NOMO-1 (cell line): ENCODE measurements at regions not wholly inside any gene's neighbourhood (a gene's known extent, or its start where the extent isn't known, plus 50 kb on each side); places are given as distances from the start of the nearest gene placed in this dataset.

ENCODE experiments used
- DNase-seq, 2 experiments: peaks; one replicate each; lab custom pipeline; 2025; ENCODE audit not compliant: unreplicated experiment in 2 of 2; lab: John Stamatoyannopoulos, UW

DNA sequence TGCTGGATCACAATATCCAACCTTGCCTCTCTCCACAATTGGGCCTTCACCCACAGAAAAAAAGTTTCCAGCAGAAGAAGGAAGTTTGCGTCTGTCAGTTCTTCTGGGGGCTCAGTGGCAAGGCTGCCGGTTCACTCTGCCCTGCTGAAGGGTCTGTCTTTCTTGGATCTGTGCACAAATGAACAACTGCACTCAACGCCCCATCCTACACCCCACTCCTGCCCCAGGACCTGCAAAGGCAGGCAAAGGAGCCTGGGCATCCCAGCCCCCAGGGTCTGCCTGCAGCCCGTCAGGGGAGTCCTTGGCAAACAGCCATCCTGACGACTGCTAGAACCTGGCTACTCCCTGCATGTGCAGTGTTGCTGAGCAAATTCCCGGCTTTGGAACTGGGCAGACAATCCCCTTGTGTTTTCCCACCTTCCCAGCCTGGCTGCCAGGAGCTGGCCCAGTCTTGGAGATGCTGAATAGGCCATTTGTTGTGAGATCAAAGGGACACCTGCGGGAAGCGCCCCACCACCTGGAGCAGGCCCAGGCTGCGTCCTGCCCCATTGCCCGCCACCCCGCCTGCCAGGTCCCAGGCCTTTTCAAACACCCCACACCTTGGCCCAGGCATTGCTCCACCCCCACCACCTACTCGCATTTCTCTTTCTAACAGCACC, 311.9 kb downstream of the BCL11B start:
- DNase-seq: no peak

- DNase-seq: no peak
Observed at GRCh38 chr14:98960617-98961013, 311.4 kb downstream of the BCL11B start.

DNA sequence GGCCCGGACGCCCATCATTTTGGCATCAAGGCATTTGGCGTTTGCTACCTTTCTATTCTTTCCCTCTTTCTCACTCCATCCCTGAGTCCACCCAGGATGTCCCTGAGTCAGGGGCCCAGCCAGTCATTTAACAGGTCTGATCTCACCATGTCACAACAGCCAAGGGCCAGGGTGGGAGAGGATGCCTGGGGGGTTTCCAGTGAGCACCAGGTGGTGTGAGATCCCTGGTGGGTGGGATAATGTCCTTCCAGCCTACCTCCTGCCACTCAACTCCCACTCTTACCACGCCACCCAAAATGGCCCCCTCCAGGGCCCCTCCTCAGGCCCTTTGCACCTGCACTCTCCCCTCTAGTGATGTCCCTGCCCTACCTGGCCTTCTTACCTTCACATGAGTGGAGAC, 310.8 kb downstream of the BCL11B start:
- no peak for DNase-seq

- DNase-seq: no peak
Observed at GRCh38 chr14:98962118-98962517, 309.9 kb downstream of the BCL11B start.

GRCh38 chr14:98963610-98964009, 308.4 kb downstream of the BCL11B start:
- DNase-seq: no peak

DNA sequence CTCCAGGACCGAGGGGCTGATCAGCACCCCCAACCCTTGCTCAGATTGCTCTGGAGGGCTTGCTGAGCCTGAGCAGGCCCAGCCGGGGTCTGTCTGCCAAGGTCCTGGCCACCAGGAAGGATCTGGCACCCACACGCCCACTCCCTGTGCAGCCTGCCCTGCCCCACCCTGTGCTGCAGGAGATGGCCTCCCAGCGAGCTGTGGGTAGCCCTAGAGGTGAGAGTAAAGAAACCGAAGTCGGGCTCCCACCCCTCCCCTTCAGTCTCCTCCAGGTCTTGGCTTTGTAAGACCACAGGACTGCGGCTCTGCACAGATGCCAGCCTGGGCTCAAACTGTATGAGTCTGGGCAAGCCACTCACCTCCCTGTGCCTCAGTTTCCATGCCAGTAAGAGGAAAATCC, 307.8 kb downstream of the BCL11B start:
- DNase-seq: no peak

- DNase-seq: no peak
Observed at GRCh38 chr14:98965076-98965475, 306.9 kb downstream of the BCL11B start.

- DNase-seq: no peak
Observed at GRCh38 chr14:98966016-98966415, 306.0 kb downstream of the BCL11B start.

DNA sequence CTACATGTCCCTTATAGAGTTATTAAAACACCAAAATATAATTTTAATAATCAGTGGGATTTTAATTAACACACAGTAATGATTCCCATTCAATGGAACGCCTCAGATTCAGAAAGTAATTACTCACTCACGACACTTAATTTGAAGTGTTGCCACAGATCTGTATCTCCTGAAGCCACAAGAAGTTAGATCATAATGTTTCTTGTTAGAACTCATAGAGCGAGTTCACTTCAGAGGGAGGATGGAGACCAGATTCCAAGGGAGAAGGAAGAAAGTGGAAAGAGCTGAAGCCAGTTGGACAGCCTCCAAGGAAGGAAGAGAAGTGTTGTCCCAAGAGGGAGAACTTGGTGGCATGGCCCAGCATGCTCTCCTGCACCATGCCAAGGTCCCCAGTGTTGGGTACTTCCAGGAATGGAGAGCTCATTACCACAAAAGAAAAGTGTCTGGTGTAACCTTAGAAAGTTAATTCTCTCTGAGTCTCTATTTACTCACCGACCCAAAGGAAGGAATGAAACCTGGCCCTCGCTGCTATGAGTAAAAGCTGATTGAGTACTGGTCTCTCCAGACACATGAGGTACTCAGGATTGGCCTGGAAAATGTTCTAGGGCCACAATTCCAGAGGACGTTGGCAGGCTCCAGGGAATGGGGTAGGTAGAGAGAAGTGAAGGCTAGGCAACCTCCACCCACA, 305.4 kb downstream of the BCL11B start:
- no peak for DNase-seq

- DNase-seq: no peak
Observed at GRCh38 chr14:98974113-98974512, 297.9 kb downstream of the BCL11B start.

DNA sequence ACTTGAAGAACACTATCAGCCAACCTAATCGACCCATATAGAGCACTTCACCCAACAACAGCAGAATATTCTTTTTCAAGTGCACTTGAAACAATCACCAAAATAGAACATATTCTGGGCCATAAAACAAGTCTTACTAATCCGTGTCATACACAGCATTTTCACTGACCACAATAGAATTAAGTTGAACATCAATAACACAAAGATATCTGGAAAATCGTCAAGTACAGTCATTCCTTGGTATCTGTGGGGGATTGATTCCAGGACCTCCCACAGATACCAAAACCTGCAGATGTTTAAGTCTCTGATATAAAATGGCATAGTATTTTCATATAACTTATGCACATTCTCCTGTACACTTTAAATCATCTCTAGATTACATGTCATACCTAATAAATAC, 295.7 kb downstream of the BCL11B start:
- no peak for DNase-seq

DNA sequence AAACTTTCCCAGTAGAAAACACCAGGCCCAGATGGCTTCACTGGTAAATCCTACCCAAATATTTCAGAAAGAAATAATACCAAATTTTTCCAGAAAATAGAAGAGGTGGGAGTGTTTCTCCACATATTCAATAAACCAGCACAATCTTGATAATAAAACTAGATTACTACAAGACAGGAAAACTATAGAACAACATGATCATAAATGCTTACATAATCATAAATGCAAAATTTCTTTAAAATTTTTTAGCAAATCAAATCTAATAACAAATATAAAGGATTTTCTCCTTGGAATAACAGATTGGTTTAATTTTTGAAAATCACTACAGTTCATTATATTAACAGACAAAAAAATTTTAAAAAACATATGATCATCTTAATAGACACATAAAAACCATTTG, 294.5 kb downstream of the BCL11B start:
- DNase-seq: no peak

DNA sequence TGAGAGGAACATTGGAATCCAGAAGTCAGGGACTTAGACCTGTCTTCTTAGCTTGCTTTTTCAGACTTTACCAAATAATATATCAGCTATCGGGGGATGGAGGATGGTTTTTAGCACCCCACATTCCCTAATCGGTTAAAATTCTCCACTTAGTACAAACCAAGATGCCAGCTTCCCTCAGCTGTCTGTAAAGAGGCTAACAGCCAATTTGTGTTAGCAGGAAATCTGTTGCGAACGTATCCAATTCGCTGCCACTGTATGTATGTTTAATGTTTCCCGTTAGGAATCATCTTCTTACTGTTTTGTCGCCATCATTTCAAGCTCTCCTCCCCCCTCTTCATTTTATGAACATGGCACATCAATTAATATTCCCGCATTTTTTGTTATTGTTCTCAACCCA, 289.0 kb downstream of the BCL11B start:
- no peak for DNase-seq

GRCh38 chr14:98984027-98984718, 287.8 kb downstream of the BCL11B start:
- no peak for DNase-seq

DNA sequence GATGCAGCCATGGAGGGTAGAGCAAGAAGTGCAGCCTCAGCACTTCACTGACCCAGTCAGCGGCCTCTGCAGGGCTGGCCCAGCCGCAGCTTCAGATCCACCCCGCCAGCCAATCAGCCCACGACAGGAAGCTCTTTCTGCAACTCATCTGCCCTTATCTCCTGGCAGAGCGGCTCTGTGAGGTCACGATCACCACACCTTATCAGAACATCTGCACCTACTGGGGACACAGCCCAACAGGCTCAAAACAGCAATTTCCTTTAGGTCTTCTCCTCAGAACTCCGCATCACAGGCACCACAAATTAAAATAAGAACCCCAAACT, 287.3 kb downstream of the BCL11B start:
- DNase-seq: no peak

GRCh38 chr14:98993818-98994217, 278.2 kb downstream of the BCL11B start:
- no peak for DNase-seq

DNA sequence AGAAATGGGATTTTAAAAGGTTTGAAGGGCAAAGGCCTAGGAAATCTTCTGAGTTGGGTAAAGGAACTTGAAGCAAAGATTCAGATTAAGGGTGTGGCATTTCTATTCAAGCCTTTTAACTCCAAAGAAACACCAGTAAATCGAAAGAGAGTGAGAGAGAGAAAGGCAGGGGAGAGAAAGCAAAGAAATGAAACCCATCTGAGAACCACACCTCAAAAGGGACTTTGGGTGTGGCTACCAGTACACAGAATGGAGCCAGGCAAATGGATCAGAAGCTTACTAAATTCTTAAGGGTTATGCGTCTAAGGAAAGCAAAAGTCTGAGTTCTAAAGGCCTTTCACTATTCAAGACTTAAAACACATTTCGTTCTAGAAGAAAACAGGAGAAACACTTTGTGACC, 277.4 kb downstream of the BCL11B start:
- no peak for DNase-seq

DNA sequence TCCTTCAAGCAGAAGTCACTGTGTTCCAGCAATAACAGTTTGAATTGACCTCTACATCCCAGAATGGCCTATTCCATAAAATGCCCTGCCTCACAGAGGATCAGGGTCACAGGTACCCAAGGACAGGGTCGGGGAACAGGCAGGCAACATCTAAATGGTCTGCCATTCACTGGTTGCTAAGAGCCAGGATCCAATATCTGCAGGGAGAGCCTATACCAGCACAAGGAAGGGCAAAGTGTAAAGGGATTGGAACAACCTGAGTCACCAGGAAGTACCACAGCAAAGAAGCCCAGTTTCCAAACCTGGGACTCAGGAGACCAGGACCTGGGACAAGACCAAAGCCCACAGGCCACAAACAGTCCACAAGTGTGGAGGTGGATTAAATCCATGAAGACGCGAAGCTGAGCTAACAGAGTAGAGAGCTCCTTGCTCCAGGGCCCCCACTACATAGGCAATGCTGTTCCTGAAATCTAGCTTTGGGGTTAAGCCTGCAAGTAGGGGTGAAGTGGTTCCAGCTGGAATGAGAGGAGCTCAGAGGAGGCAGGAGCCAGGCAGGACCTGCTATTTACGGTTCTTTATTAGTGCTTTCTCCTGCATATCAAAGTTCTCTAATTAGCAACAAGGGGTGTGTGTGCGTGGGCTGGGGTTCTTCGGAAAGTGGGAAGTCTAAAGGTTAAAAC, 274.3 kb downstream of the BCL11B start:
- DNase-seq: no peak

DNA sequence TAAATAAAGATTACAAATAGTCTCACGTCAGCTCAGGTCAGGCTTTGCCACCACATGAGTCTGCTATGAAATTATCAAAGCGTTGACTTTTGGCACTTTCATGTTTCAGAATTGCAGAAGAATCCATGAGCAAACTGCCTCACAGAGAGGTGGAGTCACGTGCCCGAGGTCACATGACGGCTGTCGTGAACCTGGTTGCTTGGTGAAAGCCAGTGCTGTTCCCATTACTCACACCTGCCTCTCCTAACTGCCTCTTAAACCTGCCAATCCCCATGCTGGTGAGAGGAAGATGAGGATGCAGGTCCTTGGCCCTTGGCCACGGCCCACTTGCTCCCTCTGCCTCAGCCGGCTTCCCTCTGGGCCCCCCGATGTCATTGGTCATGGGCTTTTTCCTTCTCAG, 272.7 kb downstream of the BCL11B start:
- no peak for DNase-seq

- DNase-seq: no peak
Observed at GRCh38 chr14:98999901-99000300, 272.1 kb downstream of the BCL11B start.

DNA sequence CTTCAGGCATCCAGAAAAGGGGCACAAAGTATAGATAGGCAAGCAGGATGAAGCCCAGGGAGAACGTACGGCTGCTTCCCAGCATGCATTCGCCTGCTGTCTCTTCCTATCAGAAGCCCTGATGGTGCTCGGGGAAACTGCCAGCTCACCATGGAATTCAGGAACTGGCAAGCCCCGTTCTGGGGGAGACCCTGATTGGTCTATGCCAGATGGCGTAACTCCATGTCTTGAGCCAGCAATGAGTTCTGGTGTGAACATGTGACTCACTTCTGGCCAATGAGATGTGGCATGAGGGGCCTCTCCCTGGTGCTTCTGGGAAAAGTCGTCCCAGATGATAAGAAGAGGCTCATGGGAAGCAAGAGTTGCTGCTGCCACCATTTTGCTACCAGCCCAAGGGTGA, 270.8 kb downstream of the BCL11B start:
- DNase-seq: no peak

DNA sequence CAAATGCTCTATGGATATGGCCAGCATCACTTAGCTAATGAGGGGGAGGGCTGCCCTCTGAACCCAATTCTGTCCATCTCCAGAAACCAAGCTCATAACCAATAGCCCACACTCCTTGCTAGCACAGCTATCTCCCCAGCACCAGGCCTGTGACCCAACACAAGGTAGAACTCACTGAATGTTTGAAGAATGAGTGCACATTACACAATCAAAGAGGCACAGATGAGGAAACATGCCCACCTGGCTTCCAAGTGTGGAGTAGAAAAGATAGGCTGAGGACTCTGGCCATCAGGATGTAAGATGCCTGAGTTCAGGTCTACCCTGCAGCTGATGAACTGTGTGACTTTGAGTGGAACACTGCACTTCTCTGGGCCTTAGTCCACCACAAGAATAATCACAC, 268.4 kb downstream of the BCL11B start:
- DNase-seq: no peak
